Natural killer cell (primary cell): ENCODE measurements at regions not wholly inside any gene's neighbourhood (a gene's known extent, or its start where the extent isn't known, plus 50 kb on each side); places are given as distances from the start of the nearest gene placed in this dataset.

Experiments
- ATAC-seq, 3 donors: fragments of 150-1000 bp in 2 of 3; fragments of 200-7000 bp in 1 of 3; cut with Tn5 transposase; 1 replicate in 1 of 3; 2 replicates in 2 of 3; pipeline ENCODE4 v1.10.0; 2021; ENCODE audit warnings: mild to moderate bottlenecking in 2 of 3, moderate library complexity in 2 of 3
- DNase-seq, 2 donors: peaks; one replicate each; pipeline versions ENCODE4 v3.0.0 to v3.0.0-alpha.2; 2013 to 2021; ENCODE audit warnings: mixed read lengths in 1 of 2
- H3K27ac ChIP-seq: one replicate; pipeline ENCODE4 v1.5.1; 2013; ENCODE audit warnings: mild to moderate bottlenecking, low read length
- H3K27me3 ChIP-seq: one replicate; pipeline ENCODE4 v1.6.1; 2013; ENCODE audit warnings: low read length; ENCODE audit not compliant: control insufficient read depth, insufficient read depth
- H3K36me3 ChIP-seq: one replicate; pipeline ENCODE4 v1.6.1; 2013; ENCODE audit warnings: low read length; ENCODE audit not compliant: control insufficient read depth, insufficient read depth
- H3K4me1 ChIP-seq: one replicate; pipeline ENCODE4 v1.6.1; 2013; ENCODE audit warnings: low read length; ENCODE audit not compliant: control insufficient read depth, insufficient read depth
- H3K4me3 ChIP-seq: one replicate; pipeline ENCODE4 v1.5.1; 2013; ENCODE audit warnings: low read length
- H3K9me3 ChIP-seq: one replicate; pipeline ENCODE4 v1.6.1; 2013; ENCODE audit warnings: low read length; ENCODE audit not compliant: control insufficient read depth, insufficient read depth
- H3K27ac Mint-ChIP-seq, 2 donors: one replicate each; pipeline ENCODE4 v1.8.0; 2022; ENCODE audit warnings: mild to moderate bottlenecking in 2 of 2, mixed read lengths in 2 of 2, moderate library complexity in 1 of 2
- H3K27me3 Mint-ChIP-seq, 2 donors: one replicate each; pipeline ENCODE4 v1.8.0; 2022; ENCODE audit warnings: low read depth in 2 of 2, mixed read lengths in 2 of 2
- H3K36me3 Mint-ChIP-seq: one replicate; pipeline ENCODE4 v1.8.0; 2022; ENCODE audit warnings: mixed read lengths
- H3K4me1 Mint-ChIP-seq, 2 donors: one replicate each; pipeline ENCODE4 v1.8.0; 2022; ENCODE audit warnings: mixed read lengths in 2 of 2
- H3K4me3 Mint-ChIP-seq: one replicate; pipeline ENCODE4 v1.8.0; 2022; ENCODE audit warnings: mild to moderate bottlenecking, moderate library complexity, mixed read lengths
- H3K9me3 Mint-ChIP-seq, 2 donors: one replicate each; pipeline ENCODE4 v1.8.0; 2022; ENCODE audit warnings: mixed read lengths in 2 of 2
- CTCF ChIP-seq: fragments of 200-600 bp; IDR thresholded peaks from one replicate; pipeline ENCODE4 v1.8.0; 2022; ENCODE audit warnings: antibody characterized with exemption
- WGBS: methylation state at CpG from one replicate; pipeline ENCODE4 v1.1.7; 2013; ENCODE audit warnings: missing lambda C conversion rate; ENCODE audit not compliant: insufficient coverage; 5-methylcytosine and 5-hydroxymethylcytosine counted together
- intact Hi-C: fragments of 100-400 bp; cut with micrococcal nuclease; formaldehyde crosslinking; loops from one replicate; pipeline ENCODE4 v1.14.2; 2022

- Mint-ChIP-seq H3K36me3 (no peaks in the 10 kb centered on the region), H3K27me3 (peaks cover 0 to 3% of the 10 kb centered on the region in 2 donors), H3K9me3 (no peaks in the 10 kb centered on the region), H3K4me3 (no peak overlapping the region), H3K4me1 (no peaks in the 10 kb centered on the region), H3K27ac (no peak overlapping the region)
- whole genome bisulfite sequencing = 94% methylated on average over 5 of the region's 7 CpGs
- no peak for DNase-seq
- Histone ChIP-seq H3K27me3 (no peaks in the 10 kb centered on the region), H3K4me1 (no peaks in the 10 kb centered on the region), H3K4me3 (no peak overlapping the region), H3K27ac (no peak overlapping the region), H3K9me3 (no peaks in the 10 kb centered on the region), H3K36me3 (no peaks in the 10 kb centered on the region)
- no peak for TF ChIP-seq CTCF
- ATAC-seq = no peak
- intact Hi-C loops = no loop called here
Measured at GRCh38 chr6:90365565-90366219, 69.0 kb upstream of the BACH2 start.

DNA sequence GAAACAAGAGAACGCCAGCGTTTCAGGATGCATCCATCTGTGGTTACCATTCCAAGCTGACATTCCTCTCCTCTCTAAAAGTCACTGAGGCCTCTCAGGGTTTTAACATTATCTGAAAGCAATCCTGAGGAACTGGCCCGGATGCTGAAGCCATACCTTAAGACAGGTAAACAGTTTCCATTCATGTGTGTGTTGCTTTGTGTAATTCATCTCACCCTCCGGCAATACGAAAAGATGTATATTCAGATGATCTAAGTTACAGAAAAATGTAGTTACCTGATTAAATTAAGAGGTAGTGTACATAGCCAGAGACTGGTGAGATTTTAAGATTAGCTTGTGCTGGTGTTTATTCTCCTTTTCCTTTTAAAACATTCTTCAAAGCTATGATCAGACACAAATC is 68.4 kb upstream of the BACH2 start:
- H3K4me1 Mint-ChIP-seq = no peaks in the 10 kb centered on the region

GRCh38 chr6:90364286-90364685 is 67.6 kb upstream of the BACH2 start:
- H3K36me3 ChIP-seq = no peaks in the 10 kb centered on the region
- no peak overlapping the region for H3K27ac ChIP-seq
- no peak overlapping the region for H3K4me3 ChIP-seq
- DNase-seq = no peak
- H3K9me3 ChIP-seq = no peaks in the 10 kb centered on the region
- peaks cover 0 to 3% of the 10 kb centered on the region in 2 donors for H3K27me3 Mint-ChIP-seq
- 67% methylated on average over 2 of the region's 5 CpGs for WGBS
- no peak for TF ChIP-seq CTCF
- intact Hi-C loops = no loop called here
- H3K4me3 Mint-ChIP-seq = no peak overlapping the region
- H3K36me3 Mint-ChIP-seq = no peaks in the 10 kb centered on the region
- no peak for ATAC-seq
- no peaks in the 10 kb centered on the region for H3K27me3 ChIP-seq
- H3K4me1 ChIP-seq = no peaks in the 10 kb centered on the region
- no peaks in the 10 kb centered on the region for H3K9me3 Mint-ChIP-seq
- no peaks in the 10 kb centered on the region for H3K4me1 Mint-ChIP-seq
- H3K27ac Mint-ChIP-seq = no peak overlapping the region

More for the DNA sequence above, 68.4 kb upstream of the BACH2 start:
- Mint-ChIP-seq H3K4me3 (no peak overlapping the region), H3K27ac (no peak overlapping the region), H3K27me3 (peaks cover 0 to 3% of the 10 kb centered on the region in 2 donors), H3K9me3 (no peaks in the 10 kb centered on the region), H3K36me3 (no peaks in the 10 kb centered on the region)
- DNase-seq = no peak
- no peaks in the 10 kb centered on the region for H3K9me3 ChIP-seq
- WGBS = 95% methylated on average over 5 of the region's 5 CpGs
- H3K27ac ChIP-seq = no peak overlapping the region
- intact Hi-C loops = no loop called here
- no peaks in the 10 kb centered on the region for H3K36me3 ChIP-seq
- no peaks in the 10 kb centered on the region for H3K4me1 ChIP-seq
- ATAC-seq = no peak
- TF ChIP-seq CTCF = no peak
- H3K4me3 ChIP-seq = no peak overlapping the region
- H3K27me3 ChIP-seq = no peaks in the 10 kb centered on the region

DNA sequence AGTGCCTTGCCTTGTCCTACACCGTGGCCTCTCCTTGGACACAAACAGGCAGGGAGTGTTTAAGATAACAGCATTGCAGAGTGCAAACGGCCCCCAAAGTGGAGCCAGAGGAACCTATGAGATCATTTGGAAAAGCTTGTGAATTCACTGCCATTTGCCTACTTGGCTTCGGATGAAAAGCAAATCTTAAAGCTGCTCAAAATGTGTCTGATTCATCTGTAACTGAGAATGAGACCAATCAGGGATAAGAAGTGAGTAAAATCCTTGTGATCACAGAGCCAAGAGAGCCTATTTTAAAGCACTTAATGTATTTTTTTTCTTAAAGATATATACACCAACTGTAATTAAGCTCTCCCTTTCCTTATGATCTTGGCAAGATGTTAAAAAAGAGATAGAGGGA is 65.7 kb upstream of the BACH2 start:
- intact Hi-C loops = no loop called here
- H3K9me3 Mint-ChIP-seq = no peaks in the 10 kb centered on the region
- H3K4me1 Mint-ChIP-seq = no peaks in the 10 kb centered on the region
- Histone ChIP-seq H3K36me3 (no peaks in the 10 kb centered on the region), H3K9me3 (no peaks in the 10 kb centered on the region), H3K27me3 (no peaks in the 10 kb centered on the region), H3K4me3 (no peak overlapping the region), H3K27ac (no peak overlapping the region), H3K4me1 (no peaks in the 10 kb centered on the region)
- no peak overlapping the region for H3K27ac Mint-ChIP-seq
- peaks cover 0 to 3% of the 10 kb centered on the region in 2 donors for H3K27me3 Mint-ChIP-seq
- ATAC-seq (no peak), DNase-seq (no peak)
- H3K36me3 Mint-ChIP-seq = no peaks in the 10 kb centered on the region
- no peak overlapping the region for H3K4me3 Mint-ChIP-seq
- 83% methylated on average over 3 of the region's 3 CpGs for WGBS
- no peak for TF ChIP-seq CTCF
